ENCODE measurements at regions not wholly inside any gene's neighbourhood (a gene's known extent, or its start where the extent isn't known, plus 50 kb on each side); places are given as distances from the start of the nearest gene placed in this dataset.

DNA sequence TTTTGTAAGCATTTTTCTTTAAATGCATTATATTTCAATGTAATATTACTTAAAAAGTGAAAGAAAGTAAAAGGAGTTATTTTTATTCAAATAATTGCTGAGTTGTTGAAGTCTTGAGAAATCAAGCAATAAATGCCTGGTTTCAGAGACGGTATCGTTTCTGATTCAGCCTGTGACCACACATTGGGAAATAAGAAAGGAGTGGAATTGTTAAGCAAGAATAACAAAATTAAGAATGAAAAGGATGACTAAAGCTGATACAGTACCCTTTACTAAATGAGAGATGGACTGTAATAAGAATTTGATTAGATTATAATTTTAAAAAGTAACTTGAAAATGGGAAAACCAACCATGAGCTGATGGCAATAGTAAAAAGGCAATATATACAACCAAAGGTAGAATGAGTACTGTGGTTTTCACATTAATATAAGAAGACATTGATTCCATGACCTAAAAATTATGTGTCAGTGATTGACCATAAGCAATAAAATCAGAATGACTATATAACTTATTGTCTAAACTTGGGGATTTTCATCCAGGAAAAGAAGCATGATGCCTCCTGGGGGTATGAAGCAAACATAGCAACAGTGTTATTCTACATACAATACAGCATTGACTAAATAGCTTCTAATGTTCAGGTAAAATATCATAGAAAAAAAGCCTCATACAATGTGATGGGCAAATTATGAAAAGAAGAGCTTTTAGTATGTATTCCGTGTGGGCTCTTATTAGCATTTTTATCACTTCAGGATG, 101.9 kb upstream of the PRDM9 start:
- DNase-seq (ENCODE audit: low read depth), result no peak
- TF ChIP-seq, protein P1, sequence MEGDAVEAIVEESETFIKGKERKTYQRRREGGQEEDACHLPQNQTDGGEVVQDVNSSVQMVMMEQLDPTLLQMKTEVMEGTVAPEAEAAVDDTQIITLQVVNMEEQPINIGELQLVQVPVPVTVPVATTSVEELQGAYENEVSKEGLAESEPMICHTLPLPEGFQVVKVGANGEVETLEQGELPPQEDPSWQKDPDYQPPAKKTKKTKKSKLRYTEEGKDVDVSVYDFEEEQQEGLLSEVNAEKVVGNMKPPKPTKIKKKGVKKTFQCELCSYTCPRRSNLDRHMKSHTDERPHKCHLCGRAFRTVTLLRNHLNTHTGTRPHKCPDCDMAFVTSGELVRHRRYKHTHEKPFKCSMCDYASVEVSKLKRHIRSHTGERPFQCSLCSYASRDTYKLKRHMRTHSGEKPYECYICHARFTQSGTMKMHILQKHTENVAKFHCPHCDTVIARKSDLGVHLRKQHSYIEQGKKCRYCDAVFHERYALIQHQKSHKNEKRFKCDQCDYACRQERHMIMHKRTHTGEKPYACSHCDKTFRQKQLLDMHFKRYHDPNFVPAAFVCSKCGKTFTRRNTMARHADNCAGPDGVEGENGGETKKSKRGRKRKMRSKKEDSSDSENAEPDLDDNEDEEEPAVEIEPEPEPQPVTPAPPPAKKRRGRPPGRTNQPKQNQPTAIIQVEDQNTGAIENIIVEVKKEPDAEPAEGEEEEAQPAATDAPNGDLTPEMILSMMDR (conservative IDR thresholded peaks at IDR 0.05; ENCODE audit: low read length), result no peak
- no peak overlapping the region for H3K4me3 ChIP-seq (ENCODE audit: low read length)

DNA sequence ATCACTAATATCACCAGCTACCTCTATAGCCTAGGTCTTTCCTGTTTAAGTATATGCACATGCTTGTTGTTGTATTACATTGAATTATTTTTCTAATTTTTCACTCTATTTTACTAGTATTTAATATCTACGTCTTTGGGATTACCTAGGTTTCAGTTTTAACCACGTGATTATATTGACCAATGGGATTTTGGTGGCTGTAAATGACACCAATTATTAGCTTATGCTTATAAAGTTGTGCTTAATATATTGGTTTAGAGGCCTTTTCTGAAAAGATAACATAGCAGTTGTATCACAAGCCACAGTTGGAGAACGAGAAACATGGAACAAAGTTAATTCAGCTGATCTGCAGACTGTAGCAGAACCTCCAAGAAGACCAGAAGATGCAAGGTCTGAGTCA, 104.8 kb upstream of the PRDM9 start:
- TF ChIP-seq, protein P1 (conservative IDR thresholded peaks at IDR 0.05; ENCODE audit: low read length), result no peak
- H3K4me3 ChIP-seq (ENCODE audit: low read length), result no peak overlapping the region
- DNase-seq (ENCODE audit: low read depth), result no peak

DNA sequence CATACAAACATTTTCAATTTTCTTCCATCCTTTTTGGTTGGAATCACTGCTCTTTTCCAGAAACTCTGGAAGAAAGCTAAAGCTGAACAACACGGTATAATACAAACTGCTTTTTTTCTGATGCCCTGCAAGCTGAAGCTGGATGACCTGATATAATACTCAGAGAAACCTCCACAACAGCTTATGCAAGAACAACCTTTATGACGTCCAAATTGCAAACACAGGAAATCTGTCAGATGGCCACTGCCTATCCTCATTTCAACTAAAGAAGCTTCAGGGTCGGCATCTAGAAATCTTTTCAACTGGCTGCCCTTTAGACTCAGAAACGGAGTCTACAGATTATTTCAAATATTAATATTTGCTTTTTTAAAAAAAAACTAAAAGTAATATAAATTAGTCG, 106.5 kb upstream of the PRDM9 start:
- TF ChIP-seq, protein P1 (conservative IDR thresholded peaks at IDR 0.05; ENCODE audit: low read length), result no peak
- DNase-seq (ENCODE audit: low read depth), result no peak
- H3K4me3 ChIP-seq (ENCODE audit: low read length), result no peak overlapping the region

DNA sequence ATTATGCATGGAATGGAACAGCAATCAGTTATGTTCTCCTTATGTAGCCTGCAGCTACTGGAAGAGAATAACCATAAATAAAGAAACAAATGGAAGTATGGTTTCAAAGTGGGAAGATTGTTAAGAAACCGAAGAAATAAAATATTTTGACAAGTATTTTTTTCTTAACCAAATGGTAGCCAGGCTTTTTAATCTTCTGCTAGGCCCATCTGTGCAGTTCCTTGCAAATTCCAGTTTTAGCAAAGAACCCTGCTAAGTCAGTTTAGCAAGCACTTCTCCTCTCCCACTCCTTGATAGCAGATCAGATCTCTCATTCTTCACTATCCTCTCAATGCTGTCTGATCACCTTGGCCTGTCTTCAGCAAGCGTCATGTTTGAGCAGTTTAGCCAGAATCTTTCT, 111.1 kb upstream of the PRDM9 start:
- no peak for DNase-seq (ENCODE audit: low read depth)
- H3K4me3 ChIP-seq (ENCODE audit: low read length), result no peak overlapping the region
- TF ChIP-seq, protein P1 (conservative IDR thresholded peaks at IDR 0.05; ENCODE audit: low read length), result no peak

DNA sequence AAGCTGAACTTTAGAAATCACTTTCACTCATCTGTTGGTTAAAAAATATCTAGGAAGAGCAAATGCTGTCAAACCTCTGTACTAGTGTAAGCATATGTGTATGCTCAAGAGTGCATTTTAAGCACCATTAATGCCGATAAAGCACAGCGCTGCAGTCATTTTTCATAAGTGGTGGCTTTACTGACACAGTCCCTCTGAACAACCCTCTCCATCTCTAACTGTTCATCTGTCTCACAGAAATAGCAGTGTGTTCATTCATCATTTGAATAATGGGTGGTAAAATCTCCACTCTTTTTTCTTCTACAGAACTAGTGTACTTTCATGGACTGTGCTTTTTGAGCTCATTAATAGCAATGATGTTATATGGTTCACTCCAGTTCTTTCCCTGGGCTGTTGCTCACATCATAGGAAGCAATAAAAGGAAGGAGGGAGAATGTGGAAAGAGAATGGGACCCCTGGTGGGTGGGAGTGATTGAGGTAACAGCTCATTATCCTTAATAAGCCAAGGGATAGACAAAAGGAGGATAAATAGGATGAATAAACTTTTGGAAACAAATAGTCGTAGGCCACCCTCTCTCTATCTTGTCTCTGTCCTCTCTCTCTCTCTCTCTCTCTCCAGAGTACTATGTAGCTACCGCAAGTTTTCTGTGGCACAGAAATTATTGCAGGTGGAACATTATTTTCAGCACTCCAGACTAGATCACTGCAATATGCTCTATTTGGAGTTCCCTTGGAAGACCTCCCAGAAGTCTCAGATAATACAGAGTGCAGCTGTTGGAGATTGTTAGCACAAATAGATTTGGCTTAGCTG, 117.9 kb upstream of the PRDM9 start:
- TF ChIP-seq, protein P1 (conservative IDR thresholded peaks at IDR 0.05; ENCODE audit: low read length), result no peak
- H3K4me3 ChIP-seq (ENCODE audit: low read length), result no peak overlapping the region
- DNase-seq (ENCODE audit: low read depth), result no peak

DNA sequence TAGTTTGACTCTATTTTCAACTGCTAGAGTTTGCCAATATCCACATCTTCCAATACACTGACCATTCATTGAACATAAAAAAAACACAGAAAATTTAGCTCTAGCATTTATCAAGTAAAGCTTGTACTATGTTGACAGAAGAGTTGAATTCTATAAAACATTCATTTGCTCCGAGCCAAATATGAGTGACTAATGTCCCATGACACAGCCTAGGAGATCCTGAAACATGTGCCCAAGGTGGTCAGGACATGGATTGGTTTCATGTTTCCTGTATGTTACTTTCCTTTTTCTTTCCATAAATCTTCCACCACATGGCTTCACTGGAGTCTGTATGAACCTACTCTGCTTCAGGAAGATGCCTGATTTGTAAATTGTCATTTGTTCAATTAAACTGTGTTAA, 122.4 kb upstream of the PRDM9 start:
- TF ChIP-seq, protein P1 (conservative IDR thresholded peaks at IDR 0.05; ENCODE audit: low read length), result no peak
- no peak overlapping the region for H3K4me3 ChIP-seq (ENCODE audit: low read length)
- DNase-seq (ENCODE audit: low read depth), result no peak

DNA sequence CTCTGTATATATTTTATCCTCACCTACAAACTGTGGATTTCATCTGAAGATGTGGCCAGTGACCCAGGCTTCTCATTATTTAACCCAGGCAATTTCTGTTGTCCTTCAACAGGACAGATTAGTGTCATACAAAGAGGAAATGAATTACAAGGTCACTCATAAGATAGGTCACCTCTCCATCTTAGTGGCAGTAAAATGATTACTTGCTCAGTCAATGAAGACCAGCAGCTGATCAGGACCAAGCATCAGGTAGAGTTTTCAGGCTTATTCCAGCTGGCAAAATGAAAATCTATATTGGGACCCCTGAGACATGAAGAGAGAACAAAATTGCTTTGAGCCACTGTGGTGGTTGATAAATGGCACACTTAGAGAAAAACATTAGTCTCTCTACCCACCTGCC, 135.2 kb upstream of the PRDM9 start:
- TF ChIP-seq, protein P1 (conservative IDR thresholded peaks at IDR 0.05; ENCODE audit: low read length), result no peak
- DNase-seq (ENCODE audit: low read depth), result no peak
- no peak overlapping the region for H3K4me3 ChIP-seq (ENCODE audit: low read length)

Data from AG10803 (cell line).